GM13977 (cell line): ENCODE measurements at regions not wholly inside any gene's neighbourhood (a gene's known extent, or its start where the extent isn't known, plus 50 kb on each side); places are given as distances from the start of the nearest gene placed in this dataset.

Source experiments
- DNase-seq: peaks from one replicate; pipeline ENCODE4 v3.0.0; 2012; ENCODE audit warnings: low spot score
- in situ Hi-C: fragments of 300-500 bp; cut with MboI; formaldehyde crosslinking; loops from one replicate; pipeline ENCODE4 v1.12.0; 2022; ENCODE audit warnings: low sequenced_read_pairs, low pct_unique_long_range_greater_than_20kb, mixed read lengths, inconsistent platforms; ENCODE audit not compliant: unreplicated experiment
- TF ChIP-seq, protein P1 (sequence below): IDR thresholded peaks from 2 replicates; pipeline ENCODE4 v1.5.1; 2012; ENCODE audit warnings: mild to moderate bottlenecking, control low read depth; ENCODE audit not compliant: insufficient read depth; ENCODE audit errors: extremely low read depth, missing control alignments

DNA sequence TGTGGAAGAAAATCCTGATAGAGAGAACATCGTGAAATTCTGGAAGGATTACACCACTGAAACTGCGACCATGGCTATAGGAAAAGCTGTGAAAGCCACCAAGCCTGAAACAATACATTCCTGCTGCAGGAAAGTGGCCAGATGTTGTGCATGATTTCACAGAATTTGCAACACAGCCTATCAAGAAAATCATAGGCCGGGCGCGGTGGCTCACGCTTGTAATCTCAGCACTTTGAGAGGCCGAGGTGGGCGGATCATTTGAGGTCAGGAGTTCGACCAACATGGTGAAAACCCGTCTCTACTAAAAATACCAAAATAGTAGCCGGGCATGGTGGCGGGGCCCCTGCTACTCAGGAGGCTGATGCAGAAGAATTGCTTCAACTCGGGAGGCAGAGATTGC, 360.2 kb downstream of the CDH7 start:
- TF ChIP-seq, protein P1, sequence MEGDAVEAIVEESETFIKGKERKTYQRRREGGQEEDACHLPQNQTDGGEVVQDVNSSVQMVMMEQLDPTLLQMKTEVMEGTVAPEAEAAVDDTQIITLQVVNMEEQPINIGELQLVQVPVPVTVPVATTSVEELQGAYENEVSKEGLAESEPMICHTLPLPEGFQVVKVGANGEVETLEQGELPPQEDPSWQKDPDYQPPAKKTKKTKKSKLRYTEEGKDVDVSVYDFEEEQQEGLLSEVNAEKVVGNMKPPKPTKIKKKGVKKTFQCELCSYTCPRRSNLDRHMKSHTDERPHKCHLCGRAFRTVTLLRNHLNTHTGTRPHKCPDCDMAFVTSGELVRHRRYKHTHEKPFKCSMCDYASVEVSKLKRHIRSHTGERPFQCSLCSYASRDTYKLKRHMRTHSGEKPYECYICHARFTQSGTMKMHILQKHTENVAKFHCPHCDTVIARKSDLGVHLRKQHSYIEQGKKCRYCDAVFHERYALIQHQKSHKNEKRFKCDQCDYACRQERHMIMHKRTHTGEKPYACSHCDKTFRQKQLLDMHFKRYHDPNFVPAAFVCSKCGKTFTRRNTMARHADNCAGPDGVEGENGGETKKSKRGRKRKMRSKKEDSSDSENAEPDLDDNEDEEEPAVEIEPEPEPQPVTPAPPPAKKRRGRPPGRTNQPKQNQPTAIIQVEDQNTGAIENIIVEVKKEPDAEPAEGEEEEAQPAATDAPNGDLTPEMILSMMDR = no peak
- DNase-seq = no peak

GRCh38 chr18:66110607-66111006, 359.8 kb downstream of the CDH7 start:
- TF ChIP-seq, protein P1 = no peak
- in situ Hi-C loops = no loop called here
- no peak for DNase-seq

More for the DNA sequence above, 360.2 kb downstream of the CDH7 start:
- in situ Hi-C loops = no loop called here

DNA sequence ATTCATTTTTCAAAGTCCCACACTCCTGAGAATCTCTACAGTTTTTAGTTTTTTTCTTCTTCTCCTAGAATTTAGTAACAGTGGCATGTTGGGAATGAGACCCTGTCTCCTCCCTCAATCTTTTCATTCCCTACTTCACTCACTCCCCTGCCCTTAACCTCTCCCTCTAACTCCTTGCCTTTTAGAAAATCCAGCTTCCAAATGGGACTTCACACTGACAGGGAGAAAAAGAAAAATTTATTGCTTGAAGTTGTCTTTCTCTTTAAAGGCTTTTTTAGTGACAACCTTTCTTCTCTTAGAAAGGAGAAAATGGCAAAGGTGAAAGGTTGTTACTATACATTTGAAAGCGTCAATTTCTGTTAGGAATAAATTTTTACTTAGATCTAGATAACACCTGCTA, 359.2 kb downstream of the CDH7 start:
- in situ Hi-C loops = no loop called here
- DNase-seq = no peak
- TF ChIP-seq, protein P1 = no peak

- in situ Hi-C loops = no loop called here
- TF ChIP-seq, protein P1 = no peak
- DNase-seq = no peak
Observed at GRCh38 chr18:66107546-66107945, 356.7 kb downstream of the CDH7 start.

DNA sequence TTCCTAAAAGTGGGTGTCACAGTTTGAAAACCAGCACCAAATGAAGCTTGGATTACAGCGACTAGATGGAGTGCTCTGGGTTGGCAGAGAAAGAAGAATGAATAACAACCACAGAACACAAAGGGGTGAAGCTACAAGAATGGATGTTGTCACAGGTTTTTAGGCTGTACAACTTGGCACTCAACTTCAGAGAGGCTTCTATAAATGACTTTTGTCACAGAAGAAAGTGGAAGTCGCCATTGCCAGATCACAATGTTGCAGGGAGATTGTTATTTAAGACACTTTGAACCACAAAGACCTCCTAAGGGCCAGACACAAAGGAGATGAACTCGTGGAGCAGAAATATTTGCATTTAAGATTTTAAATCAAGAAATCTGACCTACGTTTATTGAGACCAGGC, 354.2 kb downstream of the CDH7 start:
- no peak for DNase-seq
- TF ChIP-seq, protein P1 = no peak
- in situ Hi-C loops = no loop called here

DNA sequence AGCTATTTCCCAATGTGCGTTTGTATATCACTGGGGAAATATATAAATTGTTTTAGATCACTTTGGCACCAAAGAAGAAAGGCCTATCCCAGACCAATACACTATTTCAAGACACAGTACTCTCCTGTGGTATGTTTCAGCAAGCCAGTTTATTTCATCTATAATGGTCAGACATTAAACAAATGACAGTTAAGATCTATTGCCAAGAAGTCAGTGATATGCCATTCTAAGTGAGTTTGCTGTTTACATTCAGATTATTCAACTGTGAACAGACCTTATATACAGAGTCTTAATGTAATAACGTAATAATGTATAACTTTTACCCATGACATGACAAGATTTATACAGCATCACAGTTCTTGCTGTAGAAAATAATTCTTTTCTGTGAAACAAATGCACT, 352.7 kb downstream of the CDH7 start:
- no peak for DNase-seq
- in situ Hi-C loops = no loop called here
- TF ChIP-seq, protein P1 = no peak

DNA sequence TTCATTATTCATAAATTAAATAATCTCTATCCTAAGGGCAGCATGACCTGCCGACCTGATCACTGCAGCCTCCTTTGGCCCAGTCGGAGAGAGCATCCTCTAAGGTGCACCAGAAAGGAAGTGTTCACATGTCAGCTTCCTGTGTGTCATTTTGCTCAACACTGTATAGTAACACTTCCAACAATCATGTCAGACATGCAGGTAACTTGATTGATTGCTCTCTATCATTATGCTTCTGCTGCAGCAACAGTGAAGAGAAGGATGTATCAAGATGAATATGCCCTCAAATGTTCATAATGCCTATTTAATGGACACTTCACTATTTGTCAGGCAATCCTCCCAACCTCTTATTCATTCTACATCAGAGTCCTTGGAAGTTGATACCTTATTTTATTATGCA, 332.3 kb downstream of the CDH7 start:
- no peak for DNase-seq
- in situ Hi-C loops = no loop called here
- TF ChIP-seq, protein P1 = no peak
